CD4-positive, alpha-beta T cell (primary cell): ENCODE measurements at regions not wholly inside any gene's neighbourhood (a gene's known extent, or its start where the extent isn't known, plus 50 kb on each side); places are given as distances from the start of the nearest gene placed in this dataset.

Experiments
- ATAC-seq: fragments of 200-7000 bp; cut with Tn5 transposase; one replicate; pipeline ENCODE4 v1.10.0; 2022; ENCODE audit warnings: mild to moderate bottlenecking; ENCODE audit not compliant: poor library complexity
- CTCF ChIA-PET: fragments of 350-600 bp; sonication (Branson Sonifier 250); formaldehyde crosslinking; loops from one replicate; lab custom pipeline; 2021; ENCODE audit warnings: antibody characterized with exemption, inconsistent platforms; lab: Charles Lee
- POLR2A ChIA-PET: fragments of 350-600 bp; sonication (Branson Sonifier 250); formaldehyde crosslinking; loops from one replicate; lab custom pipeline; 2021; ENCODE audit warnings: antibody characterized with exemption, inconsistent platforms; lab: Charles Lee
- DNase-seq, 14 experiments: peaks; one replicate each; pipeline ENCODE4 v3.0.0-alpha.2; 2013 to 2020; ENCODE audit warnings: mixed read lengths in 2 of 14
- H3K27ac ChIP-seq, 2 donors: one replicate each; pipeline versions ENCODE4 v1.5.1 to v1.7.0; 2013; ENCODE audit warnings: low read length in 2 of 2, low read depth in 1 of 2, mild to moderate bottlenecking in 1 of 2
- H3K27me3 ChIP-seq, 2 experiments: 1 replicate in 1 of 2; 2 replicates in 1 of 2; pipeline versions ENCODE4 v1.6.1 to v1.7.0; 2013; ENCODE audit warnings: low read length in 2 of 2, control low read depth in 1 of 2, mild to moderate bottlenecking in 1 of 2, moderate library complexity in 1 of 2; ENCODE audit not compliant: insufficient read depth in 2 of 2, control insufficient read depth in 1 of 2
- H3K36me3 ChIP-seq: one replicate; pipeline ENCODE4 v1.6.1; 2013; ENCODE audit warnings: low read length, control low read depth; ENCODE audit not compliant: insufficient read depth
- H3K4me1 ChIP-seq: one replicate; pipeline ENCODE4 v1.6.1; 2013; ENCODE audit warnings: low read length, control low read depth; ENCODE audit not compliant: insufficient read depth
- H3K4me3 ChIP-seq: one replicate; pipeline ENCODE4 v1.5.1; 2013; ENCODE audit warnings: mild to moderate bottlenecking, low read length, moderate library complexity
- H3K9me3 ChIP-seq, 2 experiments: 1 replicate in 1 of 2; 2 replicates in 1 of 2; pipeline versions ENCODE4 v1.6.1 to v1.7.0; 2013; ENCODE audit warnings: low read length in 2 of 2, mild to moderate bottlenecking in 2 of 2, control low read depth in 1 of 2, moderate library complexity in 1 of 2; ENCODE audit not compliant: control insufficient read depth in 1 of 2, insufficient read depth in 1 of 2
- H3K27ac Mint-ChIP-seq: one replicate; pipeline ENCODE4 v1.8.0; 2020; ENCODE audit warnings: mixed read lengths
- H3K27me3 Mint-ChIP-seq: one replicate; pipeline ENCODE4 v1.8.0; 2021; ENCODE audit warnings: mixed read lengths
- H3K36me3 Mint-ChIP-seq: one replicate; pipeline ENCODE4 v1.8.0; 2021; ENCODE audit warnings: low read depth, mixed read lengths
- H3K4me1 Mint-ChIP-seq: one replicate; pipeline ENCODE4 v1.8.0; 2021; ENCODE audit warnings: low read depth, mixed read lengths
- H3K4me3 Mint-ChIP-seq: one replicate; pipeline ENCODE4 v1.8.0; 2020; ENCODE audit warnings: mild to moderate bottlenecking, mixed read lengths
- H3K9me3 Mint-ChIP-seq: one replicate; pipeline ENCODE4 v1.8.0; 2020; ENCODE audit warnings: mixed read lengths
- intact Hi-C, 2 experiments: fragments of 100-400 bp; cut with DNase I in 1 of 2; cut with micrococcal nuclease in 1 of 2; formaldehyde crosslinking; loops; one replicate each; pipeline versions ENCODE4 v1.15.1 to v1.9.0; 2023 to 2025; cut with DNase I, micrococcal nuclease
- TF ChIP-seq, protein P1 (sequence below): fragments of 200-600 bp; IDR thresholded peaks from one replicate; pipeline ENCODE4 v1.8.0; 2022; ENCODE audit warnings: antibody characterized with exemption, mild to moderate bottlenecking

DNA sequence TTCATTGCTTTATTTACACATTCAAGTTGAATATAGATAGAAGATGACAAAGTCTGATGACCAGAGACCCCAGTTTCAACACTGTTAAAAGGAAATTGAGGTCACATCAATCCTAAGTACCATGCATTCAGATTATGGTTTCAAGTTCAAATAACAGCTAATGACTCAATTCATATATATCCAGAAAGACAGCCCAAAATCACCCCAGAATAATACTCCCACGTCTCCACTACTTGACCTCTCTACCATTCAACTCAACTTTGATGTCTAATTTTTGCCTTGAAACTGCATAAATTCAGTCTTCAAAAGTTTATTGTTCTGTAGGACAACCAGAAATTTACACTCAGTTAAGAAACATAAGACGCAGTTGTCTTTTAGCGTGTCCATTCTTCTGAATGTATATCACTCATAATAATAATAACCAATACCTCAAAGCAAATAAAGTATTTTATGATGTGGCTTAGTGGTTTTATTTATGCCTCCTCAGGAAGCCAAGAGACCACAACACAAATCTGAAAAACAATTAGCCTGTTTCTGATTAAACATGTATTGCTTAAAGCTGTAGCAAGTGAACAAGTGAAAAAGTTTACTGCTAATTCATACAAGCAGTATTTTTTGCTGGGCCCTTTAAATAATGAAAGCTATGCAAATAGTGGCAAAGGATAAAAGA is 569.0 kb downstream of the LTN1 start:
- Histone ChIP-seq H3K4me3 (no peak overlapping the region), H3K36me3 (no peaks in the 10 kb centered on the region), H3K27me3 (peaks cover 0 to 4% of the 10 kb centered on the region in 2 experiments), H3K27ac (no peak overlapping the region), H3K9me3 (no peaks in the 10 kb centered on the region), H3K4me1 (no peaks in the 10 kb centered on the region)
- Mint-ChIP-seq H3K27me3 (no peaks in the 10 kb centered on the region), H3K4me3 (no peak overlapping the region), H3K4me1 (no peaks in the 10 kb centered on the region), H3K9me3 (no peaks in the 10 kb centered on the region), H3K36me3 (no peaks in the 10 kb centered on the region), H3K27ac (no peak overlapping the region)
- ChIA-PET CTCF (no interaction called here), POLR2A (no interaction called here)
- ATAC-seq (no peak), DNase-seq (no peak)
- TF ChIP-seq, protein P1, sequence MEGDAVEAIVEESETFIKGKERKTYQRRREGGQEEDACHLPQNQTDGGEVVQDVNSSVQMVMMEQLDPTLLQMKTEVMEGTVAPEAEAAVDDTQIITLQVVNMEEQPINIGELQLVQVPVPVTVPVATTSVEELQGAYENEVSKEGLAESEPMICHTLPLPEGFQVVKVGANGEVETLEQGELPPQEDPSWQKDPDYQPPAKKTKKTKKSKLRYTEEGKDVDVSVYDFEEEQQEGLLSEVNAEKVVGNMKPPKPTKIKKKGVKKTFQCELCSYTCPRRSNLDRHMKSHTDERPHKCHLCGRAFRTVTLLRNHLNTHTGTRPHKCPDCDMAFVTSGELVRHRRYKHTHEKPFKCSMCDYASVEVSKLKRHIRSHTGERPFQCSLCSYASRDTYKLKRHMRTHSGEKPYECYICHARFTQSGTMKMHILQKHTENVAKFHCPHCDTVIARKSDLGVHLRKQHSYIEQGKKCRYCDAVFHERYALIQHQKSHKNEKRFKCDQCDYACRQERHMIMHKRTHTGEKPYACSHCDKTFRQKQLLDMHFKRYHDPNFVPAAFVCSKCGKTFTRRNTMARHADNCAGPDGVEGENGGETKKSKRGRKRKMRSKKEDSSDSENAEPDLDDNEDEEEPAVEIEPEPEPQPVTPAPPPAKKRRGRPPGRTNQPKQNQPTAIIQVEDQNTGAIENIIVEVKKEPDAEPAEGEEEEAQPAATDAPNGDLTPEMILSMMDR: no peak
- intact Hi-C loops: no loop called here

- Histone ChIP-seq H3K4me1 (no peaks in the 10 kb centered on the region), H3K4me3 (no peak overlapping the region), H3K27me3 (peaks cover 0 to 4% of the 10 kb centered on the region in 2 experiments), H3K27ac (no peak overlapping the region), H3K9me3 (no peaks in the 10 kb centered on the region), H3K36me3 (no peaks in the 10 kb centered on the region)
- no peaks in the 10 kb centered on the region for H3K4me1 Mint-ChIP-seq
- H3K4me3 Mint-ChIP-seq: no peak overlapping the region
- intact Hi-C loops: no loop called here
- DNase-seq (no peak), ATAC-seq (no peak)
- no peaks in the 10 kb centered on the region for H3K36me3 Mint-ChIP-seq
- no peaks in the 10 kb centered on the region for H3K27me3 Mint-ChIP-seq
- CTCF ChIA-PET: no interaction called here
- no peaks in the 10 kb centered on the region for H3K9me3 Mint-ChIP-seq
- POLR2A ChIA-PET: no interaction called here
- TF ChIP-seq, protein P1: no peak
- H3K27ac Mint-ChIP-seq: no peak overlapping the region
Measured at GRCh38 chr21:28421716-28422524, 570.8 kb downstream of the LTN1 start.

DNA sequence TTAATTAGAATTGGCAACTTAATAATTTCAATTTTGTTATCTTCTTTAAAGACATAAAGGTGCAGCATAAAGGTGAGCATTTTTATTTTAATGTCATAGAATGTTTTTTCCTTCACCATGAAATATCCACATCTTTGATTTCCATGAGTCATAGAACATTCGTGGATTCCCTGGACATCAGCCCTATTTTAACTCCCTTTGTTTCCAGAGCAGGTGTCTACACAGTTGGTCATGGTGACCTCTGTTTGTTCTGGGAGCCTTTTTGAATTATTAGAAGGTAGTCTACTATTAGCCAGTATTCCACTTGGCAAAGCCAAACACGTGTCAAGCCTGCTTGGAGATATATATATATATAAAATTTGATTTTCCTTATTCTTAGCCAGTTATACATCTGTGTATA is 572.9 kb downstream of the LTN1 start:
- Mint-ChIP-seq H3K27me3 (no peaks in the 10 kb centered on the region), H3K4me3 (no peak overlapping the region), H3K4me1 (no peaks in the 10 kb centered on the region), H3K36me3 (no peaks in the 10 kb centered on the region), H3K27ac (no peak overlapping the region), H3K9me3 (no peaks in the 10 kb centered on the region)
- no peak overlapping the region for H3K27ac ChIP-seq
- ChIA-PET POLR2A (no interaction called here), CTCF (no interaction called here)
- no peak overlapping the region for H3K4me3 ChIP-seq
- no peak for ATAC-seq
- intact Hi-C loops: no loop called here
- TF ChIP-seq, protein P1: no peak
- peaks cover 0 to 4% of the 10 kb centered on the region in 2 experiments for H3K27me3 ChIP-seq
- H3K36me3 ChIP-seq: no peaks in the 10 kb centered on the region
- no peak for DNase-seq
- H3K4me1 ChIP-seq: no peaks in the 10 kb centered on the region
- no peaks in the 10 kb centered on the region for H3K9me3 ChIP-seq
